GM12878 (cell line): ENCODE measurements at regions not wholly inside any gene's neighbourhood (a gene's known extent, or its start where the extent isn't known, plus 50 kb on each side); places are given as distances from the start of the nearest gene placed in this dataset.

ENCODE experiments used
- BRCA1 ChIP-seq: IDR thresholded peaks from 2 replicates; pipeline ENCODE4 v1.6.1; 2011; ENCODE audit warnings: low read depth, low read length, improper control_type of control experiment
- EZH2 ChIP-seq: IDR thresholded peaks from 2 replicates; pipeline ENCODE4 v1.6.1; 2012; ENCODE audit warnings: low read depth, mild to moderate bottlenecking, control low read depth, inconsistent platforms, low read length, borderline replicate concordance; ENCODE audit not compliant: control insufficient read depth
- FOS ChIP-seq: IDR thresholded peaks from 3 replicates; pipeline ENCODE4 v1.6.1; 2011; ENCODE audit warnings: borderline replicate concordance; ENCODE audit not compliant: insufficient read length; ENCODE audit errors: extremely low read depth
- GABPA ChIP-seq: IDR thresholded peaks from 2 replicates; pipeline ENCODE4 v1.6.1; 2014; ENCODE audit warnings: antibody characterized with exemption, low read depth, mild to moderate bottlenecking, inconsistent platforms
- MTA2 ChIP-seq: fragments of 450-650 bp; IDR thresholded peaks from 2 replicates; pipeline ENCODE4 v1.6.1; 2016; ENCODE audit warnings: low read depth, mild to moderate bottlenecking, moderate library complexity
- MXI1 ChIP-seq: fragments of 150-350 bp; IDR thresholded peaks from 2 replicates; pipeline ENCODE4 v1.6.1; 2011; ENCODE audit warnings: low read depth, mild to moderate bottlenecking, inconsistent platforms, low read length, improper control_type of control experiment
- POLR2AphosphoS5 ChIP-seq: IDR thresholded peaks from 2 replicates; pipeline ENCODE4 v1.6.1; 2011; ENCODE audit warnings: mild to moderate bottlenecking, low read length, inconsistent platforms
- SP1 ChIP-seq: IDR thresholded peaks from one replicate; pipeline ENCODE4 v1.6.1; 2011; ENCODE audit warnings: low read depth, low read length
- TAF1 ChIP-seq: IDR thresholded peaks from 2 replicates; pipeline ENCODE4 v1.6.1; 2011; ENCODE audit warnings: mild to moderate bottlenecking, low read depth, low read length, borderline replicate concordance

- no peak for TF ChIP-seq BRCA1
- TF ChIP-seq FOS = no peak
- no peak for TF ChIP-seq MTA2
- no peak for TF ChIP-seq EZH2
- no peak for TF ChIP-seq SP1
- no peak for TF ChIP-seq MXI1
- TF ChIP-seq GABPA = no peak
- TF ChIP-seq POLR2AphosphoS5 = no peak
- TF ChIP-seq TAF1 = no peak
These were observed 56.9 kb upstream of the VOPP1 start for GRCh38 chr7:55629051-55629677.
